C4-2B (cell line): ENCODE measurements at regions not wholly inside any gene's neighbourhood (a gene's known extent, or its start where the extent isn't known, plus 50 kb on each side); places are given as distances from the start of the nearest gene placed in this dataset.
"Not testable (repeated sequence)": the region's sequence is repeated elsewhere in the genome, so short reads cannot be mapped to it uniquely, and the experiment has no call there.

Experiments
- CTCF ChIP-seq: fragments of 450-650 bp; conservative IDR thresholded peaks from 2 replicates; pipeline ENCODE4 v1.5.1; 2017; ENCODE audit warnings: mild to moderate bottlenecking
- ZFX ChIP-seq: fragments of 450-650 bp; IDR thresholded peaks from 2 replicates; pipeline ENCODE4 v1.6.1; 2017

- not testable (repeated sequence) for TF ChIP-seq CTCF, ZFX
Measured at GRCh38 chr18:2247101-2247500, 324.2 kb downstream of the METTL4 start.
